Endothelial cell of umbilical vein (primary cell): ENCODE measurements at regions not wholly inside any gene's neighbourhood (a gene's known extent, or its start where the extent isn't known, plus 50 kb on each side); places are given as distances from the start of the nearest gene placed in this dataset.

Source experiments
- BruUV-seq: library from RNA; stranded (reverse); fragments of 400-500 nt; replicated peaks from 2 replicates; lab custom pipeline; 2021; lab: Mats Ljungman, UMichigan
- CTCF ChIA-PET: fragments of 300-600, 350-600 bp; sonication (Branson Sonifier 250); formaldehyde crosslinking; loops from one replicate; lab custom pipeline; 2021; ENCODE audit warnings: antibody characterized with exemption, inconsistent platforms; lab: Charles Lee
- POLR2A ChIA-PET: fragments of 300-600, 350-600 bp; sonication (Branson Sonifier 250); formaldehyde crosslinking; loops from one replicate; lab custom pipeline; 2021; ENCODE audit warnings: antibody characterized with exemption, inconsistent platforms; lab: Charles Lee
- DNase-seq: peaks from one replicate; pipeline ENCODE4 v3.0.0-alpha.2; 2011; ENCODE audit warnings: low read depth, low spot score
- FAIRE-seq: peaks from 2 replicates; lab custom pipeline; 2011; peaks lifted over from hg19 to GRCh38; lab: Jason Lieb, UNC
- H2AFZ ChIP-seq: 2 replicates; pipeline ENCODE4 v1.6.0; 2012; ENCODE audit warnings: low read depth, low read length, control low read depth, inconsistent platforms
- H3K27ac ChIP-seq: 2 replicates; pipeline ENCODE4 v1.5.1; 2011; ENCODE audit warnings: low read depth, mild to moderate bottlenecking, control low read depth, low read length, moderate library complexity; ENCODE audit not compliant: insufficient read depth
- H3K27me3 ChIP-seq, 2 experiments: 2 replicates each; pipeline versions ENCODE4 v1.6.0 to v1.6.1; 2011; ENCODE audit warnings: low read length in 2 of 2, mixed read lengths in 1 of 2; ENCODE audit not compliant: control insufficient read depth in 2 of 2, insufficient read depth in 2 of 2
- H3K36me3 ChIP-seq, 2 experiments: 2 replicates in 1 of 2; 3 replicates in 1 of 2; pipeline ENCODE4 v1.5.1; 2011; ENCODE audit warnings: low read length in 2 of 2, mild to moderate bottlenecking in 1 of 2, moderate library complexity in 1 of 2; ENCODE audit not compliant: control insufficient read depth in 2 of 2, insufficient read depth in 2 of 2; ENCODE audit errors: extremely low read depth in 1 of 2
- H3K4me1 ChIP-seq: 3 replicates; pipeline ENCODE4 v1.5.1; 2011; ENCODE audit warnings: mild to moderate bottlenecking, low read length; ENCODE audit not compliant: control insufficient read depth, insufficient read depth; ENCODE audit errors: extremely low read depth
- H3K4me2 ChIP-seq: 2 replicates; pipeline ENCODE4 v1.6.1; 2011; ENCODE audit warnings: low read length, control low read depth, mixed read lengths; ENCODE audit not compliant: insufficient read depth
- H3K4me3 ChIP-seq, 3 experiments: fragments of 200-600 bp in 1 of 3; sonication (generic), shearing (Covaris generic) in 1 of 3; replicated peaks in 1 of 3; 2 replicates each; pipeline ENCODE4 v1.5.1; 2011 to 2016; ENCODE audit warnings: control low read depth in 3 of 3, low read length in 3 of 3, mild to moderate bottlenecking in 2 of 3, inconsistent platforms in 1 of 3, low read depth in 1 of 3, moderate library complexity in 1 of 3; ENCODE audit not compliant: insufficient read depth in 1 of 3
- H3K79me2 ChIP-seq: 2 replicates; pipeline ENCODE4 v1.6.0; 2012; ENCODE audit warnings: low read length, inconsistent platforms; ENCODE audit not compliant: control insufficient read depth, insufficient read depth
- H3K9ac ChIP-seq: replicated peaks from 2 replicates; pipeline ENCODE3; 2011; ENCODE audit warnings: low read length, control low read depth; ENCODE audit not compliant: insufficient read depth; ENCODE audit errors: extremely low read depth
- H3K9me1 ChIP-seq: replicated peaks from 3 replicates; pipeline ENCODE4 v1.6.0; 2011; ENCODE audit warnings: mild to moderate bottlenecking, low read length; ENCODE audit not compliant: control insufficient read depth, insufficient read depth; ENCODE audit errors: extremely low read depth
- H3K9me3 ChIP-seq: replicated peaks from 2 replicates; pipeline ENCODE4 v1.5.1; 2012; ENCODE audit warnings: low read length, inconsistent platforms; ENCODE audit not compliant: control insufficient read depth, insufficient read depth
- H4K20me1 ChIP-seq: replicated peaks from 2 replicates; pipeline ENCODE3; 2011; ENCODE audit warnings: mild to moderate bottlenecking, low read length; ENCODE audit not compliant: control insufficient read depth, insufficient read depth; ENCODE audit errors: extremely low read depth
- EZH2 ChIP-seq: IDR thresholded peaks from 2 replicates; pipeline ENCODE4 v1.6.1; 2012; ENCODE audit warnings: borderline replicate concordance, low read depth, mild to moderate bottlenecking, moderate library complexity, low read length, inconsistent platforms; ENCODE audit not compliant: severe bottlenecking
- FOS ChIP-seq: IDR thresholded peaks from 2 replicates; pipeline ENCODE4 v1.6.1; 2011; ENCODE audit warnings: mild to moderate bottlenecking, low read length, moderate library complexity, borderline replicate concordance; ENCODE audit not compliant: insufficient read depth
- GATA2 ChIP-seq: IDR thresholded peaks from 2 replicates; pipeline ENCODE4 v1.7.0; 2011; ENCODE audit warnings: low read depth, mild to moderate bottlenecking, moderate library complexity, mixed read lengths, low read length; ENCODE audit not compliant: insufficient read length, insufficient read depth
- JUN ChIP-seq: IDR thresholded peaks from 2 replicates; pipeline ENCODE4 v1.6.1; 2011; ENCODE audit warnings: borderline replicate concordance, low read depth; ENCODE audit not compliant: insufficient read length, insufficient read depth
- MYC ChIP-seq: IDR thresholded peaks from one replicate; pipeline ENCODE4 v1.6.1; 2011; ENCODE audit warnings: mild to moderate bottlenecking, low read depth, low read length
- POLR2A ChIP-seq: IDR thresholded peaks from 2 replicates; pipeline ENCODE4 v1.6.1; 2012; ENCODE audit warnings: low read depth, mild to moderate bottlenecking, control low read depth, low read length
- POLR2AphosphoS5 ChIP-seq: IDR thresholded peaks from 2 replicates; pipeline ENCODE4 v1.6.1; 2012; ENCODE audit warnings: low read depth, mild to moderate bottlenecking, control low read depth, low read length, moderate library complexity; ENCODE audit not compliant: insufficient read depth
- dilution Hi-C: fragments of 300-500 bp; cut with MboI; formaldehyde crosslinking; loops from one replicate; pipeline ENCODE4 v1.15.0; 2019; ENCODE audit warnings: low sequenced_read_pairs; ENCODE audit not compliant: extremely low pct_ligation_motif_present
- intact Hi-C: fragments of 100-400 bp; cut with micrococcal nuclease; formaldehyde crosslinking; loops from one replicate; pipeline ENCODE4 v1.10.0; 2022
- TF ChIP-seq, protein P1 (sequence below): IDR thresholded peaks from 2 replicates; pipeline ENCODE4 v1.6.1; 2011; ENCODE audit not compliant: insufficient read depth, insufficient read length
- TF ChIP-seq, protein P2 (sequence below), 2 donors: IDR thresholded peaks; 1 replicate in 1 of 2; 2 replicates in 1 of 2; pipeline ENCODE4 v1.5.1; 2011; ENCODE audit warnings: low read length in 2 of 2, mild to moderate bottlenecking in 2 of 2, moderate library complexity in 2 of 2, control low read depth in 1 of 2, inconsistent platforms in 1 of 2, low read depth in 1 of 2; ENCODE audit not compliant: insufficient read depth in 1 of 2; ENCODE audit errors: extremely low read depth in 1 of 2

DNA sequence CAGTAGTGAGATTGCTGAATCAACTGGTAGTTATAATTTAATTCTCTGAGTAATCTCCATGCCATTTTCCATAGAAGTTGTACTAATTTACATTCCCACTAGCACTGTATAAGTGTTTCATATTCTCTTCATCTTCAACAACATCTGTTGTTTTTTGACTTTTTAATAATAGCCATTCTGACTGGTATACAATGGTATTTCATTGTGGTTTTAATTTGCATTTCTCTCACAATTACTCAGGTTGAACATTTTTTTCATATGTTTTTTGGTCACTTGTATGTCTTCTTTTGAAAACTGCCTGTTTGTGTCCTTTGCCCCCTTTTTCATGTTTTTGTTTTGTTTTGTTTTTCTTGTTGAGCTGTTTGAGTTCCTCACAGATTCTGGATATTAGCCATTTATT is 880.2 kb downstream of the RAPGEF2 start:
- CTCF ChIA-PET: no interaction called here
- no peak overlapping the region for H3K9ac ChIP-seq
- no peak overlapping the region for H2AFZ ChIP-seq
- no peaks in the 10 kb centered on the region for H3K9me1 ChIP-seq
- no peaks in the 10 kb centered on the region for H3K4me1 ChIP-seq
- intact Hi-C loops: no loop called here
- no peak overlapping the region for H3K27ac ChIP-seq
- no peaks in the 10 kb centered on the region for H4K20me1 ChIP-seq
- H3K27me3 ChIP-seq: no peaks in the 10 kb centered on the region
- no TSS peak for BruUV-seq
- DNase-seq: no peak
- POLR2A ChIA-PET: no interaction called here
- no peaks in the 10 kb centered on the region for H3K36me3 ChIP-seq
- H3K9me3 ChIP-seq: no peaks in the 10 kb centered on the region
- H3K79me2 ChIP-seq: no peaks in the 10 kb centered on the region
- dilution Hi-C loops: no loop called here
- H3K4me3 ChIP-seq: no peak overlapping the region
- TF ChIP-seq JUN: no peak
- no peak for TF ChIP-seq FOS
- no peak for TF ChIP-seq POLR2A
- no peak for TF ChIP-seq EZH2
- TF ChIP-seq, protein P1, sequence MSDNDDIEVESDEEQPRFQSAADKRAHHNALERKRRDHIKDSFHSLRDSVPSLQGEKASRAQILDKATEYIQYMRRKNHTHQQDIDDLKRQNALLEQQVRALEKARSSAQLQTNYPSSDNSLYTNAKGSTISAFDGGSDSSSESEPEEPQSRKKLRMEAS: no peak
- TF ChIP-seq GATA2: no peak
- TF ChIP-seq MYC: no peak
- no peak for TF ChIP-seq POLR2AphosphoS5
- TF ChIP-seq, protein P2, sequence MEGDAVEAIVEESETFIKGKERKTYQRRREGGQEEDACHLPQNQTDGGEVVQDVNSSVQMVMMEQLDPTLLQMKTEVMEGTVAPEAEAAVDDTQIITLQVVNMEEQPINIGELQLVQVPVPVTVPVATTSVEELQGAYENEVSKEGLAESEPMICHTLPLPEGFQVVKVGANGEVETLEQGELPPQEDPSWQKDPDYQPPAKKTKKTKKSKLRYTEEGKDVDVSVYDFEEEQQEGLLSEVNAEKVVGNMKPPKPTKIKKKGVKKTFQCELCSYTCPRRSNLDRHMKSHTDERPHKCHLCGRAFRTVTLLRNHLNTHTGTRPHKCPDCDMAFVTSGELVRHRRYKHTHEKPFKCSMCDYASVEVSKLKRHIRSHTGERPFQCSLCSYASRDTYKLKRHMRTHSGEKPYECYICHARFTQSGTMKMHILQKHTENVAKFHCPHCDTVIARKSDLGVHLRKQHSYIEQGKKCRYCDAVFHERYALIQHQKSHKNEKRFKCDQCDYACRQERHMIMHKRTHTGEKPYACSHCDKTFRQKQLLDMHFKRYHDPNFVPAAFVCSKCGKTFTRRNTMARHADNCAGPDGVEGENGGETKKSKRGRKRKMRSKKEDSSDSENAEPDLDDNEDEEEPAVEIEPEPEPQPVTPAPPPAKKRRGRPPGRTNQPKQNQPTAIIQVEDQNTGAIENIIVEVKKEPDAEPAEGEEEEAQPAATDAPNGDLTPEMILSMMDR (IDR thresholded peaks at IDR 0.05; ENCODE audit: extremely low read depth in 1 of 2, insufficient read depth in 1 of 2, low read depth in 1 of 2, low read length in 2 of 2): no peak
- no peak overlapping the region for H3K4me2 ChIP-seq
- FAIRE-seq: no peak
